MG63 (cell line): ENCODE measurements at regions not wholly inside any gene's neighbourhood (a gene's known extent, or its start where the extent isn't known, plus 50 kb on each side); places are given as distances from the start of the nearest gene placed in this dataset.

ENCODE experiments used
- DNase-seq: peaks from one replicate; pipeline ENCODE4 v3.0.0-alpha.2; 2020
- H3K27me3 ChIP-seq: fragments of 250-450 bp; sonication (Bioruptor Pico); 2 replicates; pipeline ENCODE4 v1.5.1; 2020; ENCODE audit warnings: mild to moderate bottlenecking, moderate library complexity
- H3K36me3 ChIP-seq: fragments of 250-450 bp; sonication (Bioruptor Pico); 2 replicates; pipeline ENCODE4 v1.5.1; 2020; ENCODE audit warnings: mild to moderate bottlenecking, moderate library complexity
- H3K4me3 ChIP-seq: fragments of 250-450 bp; sonication (Bioruptor Pico); 2 replicates; pipeline ENCODE4 v1.5.1; 2020; ENCODE audit warnings: mild to moderate bottlenecking, moderate library complexity
- H3K9me3 ChIP-seq: fragments of 250-450 bp; sonication (Bioruptor Pico); 2 replicates; pipeline ENCODE4 v1.5.1; 2020; ENCODE audit warnings: mild to moderate bottlenecking, moderate library complexity

DNA sequence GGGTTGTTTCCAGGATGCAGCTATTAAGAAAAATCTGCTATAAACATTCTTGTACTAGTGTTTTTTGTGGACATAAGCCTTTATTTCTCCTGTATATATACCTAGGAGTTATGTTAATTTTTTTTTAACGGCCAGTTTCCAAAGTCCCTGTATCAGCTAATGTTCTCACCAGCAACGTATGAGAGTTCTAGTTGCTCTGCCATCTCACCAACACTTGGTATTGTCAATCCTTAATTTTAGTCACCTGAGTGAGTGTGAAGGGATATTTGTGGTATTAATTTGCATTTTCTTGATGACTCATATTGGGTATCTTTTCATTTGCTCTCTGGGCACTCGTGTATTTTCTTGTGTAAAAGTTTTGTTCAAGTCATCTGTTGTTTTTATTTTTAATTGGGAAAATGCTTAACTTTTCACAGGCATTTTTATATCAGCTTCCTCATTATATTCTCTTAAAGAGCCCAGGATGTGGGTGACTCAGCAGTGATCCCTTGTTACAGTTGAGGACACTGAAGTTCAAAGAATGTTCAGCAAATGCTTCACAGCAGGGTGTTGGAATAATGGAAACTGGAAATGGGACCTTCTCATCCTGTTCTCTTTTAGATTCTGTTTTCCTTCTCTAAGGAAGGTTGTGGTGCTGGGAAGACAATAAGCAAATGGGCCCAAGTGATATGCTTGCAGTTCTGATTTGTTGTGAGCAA is 176.3 kb upstream of the PRNP start:
- Histone ChIP-seq H3K9me3 (no peaks in the 10 kb centered on the region), H3K36me3 (no peaks in the 10 kb centered on the region), H3K27me3 (no peaks in the 10 kb centered on the region), H3K4me3 (no peak overlapping the region)
- DNase-seq, result peak; percentile 2

- H3K4me3 ChIP-seq, result no peak overlapping the region
- no peaks in the 10 kb centered on the region for H3K36me3 ChIP-seq
- no peaks in the 10 kb centered on the region for H3K27me3 ChIP-seq
These were observed 177.5 kb upstream of the PRNP start for GRCh38 chr20:4508773-4509172.

GRCh38 chr20:4507288-4507719 is 179.0 kb upstream of the PRNP start:
- no peak for DNase-seq
- H3K36me3 ChIP-seq, result no peaks in the 10 kb centered on the region

More at GRCh38 chr20:4508773-4509172, 177.5 kb upstream of the PRNP start:
- H3K9me3 ChIP-seq, result no peaks in the 10 kb centered on the region
- DNase-seq, result no peak

GRCh38 chr20:4504814-4505213 is 181.4 kb upstream of the PRNP start:
- H3K9me3 ChIP-seq, result no peaks in the 10 kb centered on the region
- H3K27me3 ChIP-seq, result no peaks in the 10 kb centered on the region
- H3K36me3 ChIP-seq, result no peaks in the 10 kb centered on the region
- no peak overlapping the region for H3K4me3 ChIP-seq
- no peak for DNase-seq

More at GRCh38 chr20:4507288-4507719, 179.0 kb upstream of the PRNP start:
- H3K9me3 ChIP-seq, result no peaks in the 10 kb centered on the region
- no peaks in the 10 kb centered on the region for H3K27me3 ChIP-seq
- no peak overlapping the region for H3K4me3 ChIP-seq

- Histone ChIP-seq H3K4me3 (no peak overlapping the region), H3K27me3 (no peaks in the 10 kb centered on the region), H3K9me3 (no peaks in the 10 kb centered on the region), H3K36me3 (no peaks in the 10 kb centered on the region)
- no peak for DNase-seq
These were observed 183.5 kb upstream of the PRNP start for GRCh38 chr20:4502756-4503155.

- H3K27me3 ChIP-seq, result no peaks in the 10 kb centered on the region
- no peaks in the 10 kb centered on the region for H3K9me3 ChIP-seq
- no peak overlapping the region for H3K4me3 ChIP-seq
- DNase-seq, result no peak
- no peaks in the 10 kb centered on the region for H3K36me3 ChIP-seq
These were observed 192.9 kb upstream of the PRNP start for GRCh38 chr20:4493386-4493785.

GRCh38 chr20:4491643-4492042 is 194.6 kb upstream of the PRNP start:
- H3K9me3 ChIP-seq, result no peaks in the 10 kb centered on the region
- no peaks in the 10 kb centered on the region for H3K27me3 ChIP-seq
- no peak for DNase-seq
- H3K36me3 ChIP-seq, result no peaks in the 10 kb centered on the region
- no peak overlapping the region for H3K4me3 ChIP-seq

DNA sequence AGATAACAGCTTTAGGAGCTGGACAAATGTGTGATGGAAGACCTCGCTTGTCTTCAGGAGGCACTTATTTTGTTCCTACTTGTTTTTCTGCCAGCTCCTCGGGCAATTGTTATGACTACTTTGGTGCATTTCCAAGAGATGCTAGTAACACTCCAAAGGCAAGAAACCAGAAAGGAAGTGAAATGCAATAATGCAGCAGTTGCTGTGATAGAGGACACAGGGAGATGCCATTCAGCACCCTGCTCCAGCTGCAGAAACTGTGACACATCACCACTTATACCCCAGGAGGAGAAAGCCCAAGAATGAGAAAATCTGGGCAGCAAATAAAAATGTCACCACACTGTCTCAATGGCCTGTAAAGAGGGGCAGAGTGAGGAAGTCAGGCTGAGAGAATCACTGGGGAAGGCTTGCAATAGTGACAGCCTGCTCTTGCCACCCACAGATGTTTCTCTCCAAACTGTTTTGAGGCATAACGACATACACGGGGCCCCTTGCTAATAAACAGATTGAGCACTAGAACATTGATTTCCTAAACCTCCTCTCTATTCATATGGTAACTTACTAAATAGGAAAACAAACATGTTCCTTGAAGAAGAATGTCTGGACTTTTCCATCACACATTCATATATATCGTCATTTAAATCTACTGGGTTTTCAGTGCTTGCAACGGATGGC is 195.5 kb upstream of the PRNP start:
- no peaks in the 10 kb centered on the region for H3K27me3 ChIP-seq
- no peaks in the 10 kb centered on the region for H3K9me3 ChIP-seq
- H3K4me3 ChIP-seq, result no peak overlapping the region
- DNase-seq, result peak; percentile 1
- no peaks in the 10 kb centered on the region for H3K36me3 ChIP-seq

DNA sequence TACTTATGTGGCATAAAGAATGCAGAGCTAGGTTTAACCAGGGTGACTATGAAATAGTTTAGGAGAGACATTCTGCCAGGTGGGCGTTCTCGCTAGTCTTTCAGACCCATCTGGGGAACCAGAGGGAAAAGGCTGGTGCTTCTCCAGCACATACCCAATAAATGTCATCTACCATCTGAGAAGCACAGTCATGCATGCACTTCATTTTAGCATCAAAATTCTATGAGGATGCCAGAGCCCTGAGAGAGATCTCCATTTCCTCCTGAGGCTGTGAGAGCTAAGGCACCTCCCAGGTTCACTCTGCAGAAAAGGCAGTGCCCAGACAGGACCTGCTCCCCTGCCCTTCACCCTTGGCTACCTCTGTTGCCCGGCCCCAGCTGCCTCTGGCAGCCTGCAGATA is 196.2 kb upstream of the PRNP start:
- Histone ChIP-seq H3K4me3 (no peak overlapping the region), H3K9me3 (no peaks in the 10 kb centered on the region), H3K36me3 (no peaks in the 10 kb centered on the region), H3K27me3 (no peaks in the 10 kb centered on the region)
- no peak for DNase-seq

DNA sequence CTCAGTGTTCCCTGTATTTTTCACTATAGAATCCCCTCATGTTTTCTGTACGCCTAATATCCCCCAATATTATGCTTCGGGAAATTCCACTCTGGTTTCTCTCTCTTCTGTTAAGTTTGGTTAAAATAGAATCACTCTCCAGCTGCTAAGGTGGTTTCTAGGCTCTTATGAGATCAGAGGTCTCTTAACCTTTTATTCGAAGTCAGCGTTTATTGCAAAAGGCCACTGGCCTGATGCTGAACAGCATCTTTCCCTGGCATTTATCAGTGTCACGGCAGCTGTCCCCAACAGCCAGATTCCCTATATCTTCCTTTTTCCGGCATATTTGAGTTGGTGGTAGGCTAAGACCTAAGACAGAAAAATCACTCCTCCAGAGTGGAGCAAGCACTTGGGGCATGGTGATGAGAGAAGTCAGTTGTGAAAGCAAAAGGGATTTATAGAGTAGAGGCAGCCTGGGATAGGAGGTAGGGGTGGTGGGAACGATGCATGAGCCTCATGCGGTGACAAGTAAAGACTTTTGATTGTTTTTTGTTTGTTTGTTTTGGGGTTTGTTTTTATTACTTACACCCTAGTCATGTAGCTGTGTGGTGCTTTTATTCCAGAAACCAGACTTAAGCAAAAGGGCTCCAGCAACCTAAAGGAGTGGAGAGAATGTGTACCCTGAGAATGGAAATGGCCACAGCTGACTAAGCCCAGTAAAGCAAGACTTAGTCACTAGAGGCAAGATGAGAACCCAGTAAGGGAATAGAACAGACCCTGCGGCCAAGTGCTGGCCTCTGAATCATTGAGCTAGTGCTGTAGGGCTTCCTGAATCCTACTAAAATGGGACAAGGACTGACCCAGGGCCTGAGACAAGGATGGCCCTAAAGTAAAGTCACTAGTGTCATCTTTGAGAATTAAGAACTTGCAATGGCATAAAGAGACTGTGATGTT is 197.6 kb upstream of the PRNP start:
- peak; percentile 49 for DNase-seq
- no peaks in the 10 kb centered on the region for H3K36me3 ChIP-seq
- no peak overlapping the region for H3K4me3 ChIP-seq
- H3K9me3 ChIP-seq, result no peaks in the 10 kb centered on the region
- no peaks in the 10 kb centered on the region for H3K27me3 ChIP-seq

- no peak overlapping the region for H3K4me3 ChIP-seq
- no peaks in the 10 kb centered on the region for H3K27me3 ChIP-seq
- H3K36me3 ChIP-seq, result no peaks in the 10 kb centered on the region
- H3K9me3 ChIP-seq, result no peaks in the 10 kb centered on the region
- no peak for DNase-seq
These were observed 201.8 kb upstream of the PRNP start for GRCh38 chr20:4484379-4484997.

GRCh38 chr20:4483961-4484360 is 202.3 kb upstream of the PRNP start:
- no peaks in the 10 kb centered on the region for H3K9me3 ChIP-seq
- DNase-seq, result no peak

GRCh38 chr20:4483486-4483885 is 202.8 kb upstream of the PRNP start:
- no peaks in the 10 kb centered on the region for H3K36me3 ChIP-seq
- no peaks in the 10 kb centered on the region for H3K27me3 ChIP-seq
- DNase-seq, result no peak
- no peaks in the 10 kb centered on the region for H3K9me3 ChIP-seq
- H3K4me3 ChIP-seq, result no peak overlapping the region

More at GRCh38 chr20:4483961-4484360, 202.3 kb upstream of the PRNP start:
- Histone ChIP-seq H3K27me3 (no peaks in the 10 kb centered on the region), H3K36me3 (no peaks in the 10 kb centered on the region), H3K4me3 (no peak overlapping the region)

DNA sequence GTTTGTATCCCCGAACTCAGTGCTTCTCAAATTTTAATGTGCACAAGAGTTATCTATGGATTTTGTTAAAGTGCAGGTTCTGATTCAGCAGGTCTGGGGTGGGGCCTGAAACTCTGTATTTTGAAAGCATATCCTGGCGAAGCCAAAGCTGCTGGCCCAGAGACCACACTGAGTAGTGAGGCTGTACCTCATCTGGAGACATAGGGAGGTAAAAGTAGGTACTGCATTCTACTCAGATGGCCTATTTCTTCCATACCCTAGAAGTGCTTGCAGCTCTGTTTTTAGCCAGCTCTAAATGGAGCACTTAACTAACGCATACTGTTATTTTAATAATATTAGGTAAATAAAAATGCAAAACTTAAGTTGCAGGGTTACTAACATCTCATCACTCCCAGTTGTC is 206.2 kb upstream of the PRNP start:
- no peak overlapping the region for H3K4me3 ChIP-seq
- no peak for DNase-seq
- no peaks in the 10 kb centered on the region for H3K27me3 ChIP-seq
- H3K36me3 ChIP-seq, result no peaks in the 10 kb centered on the region
- H3K9me3 ChIP-seq, result no peaks in the 10 kb centered on the region

DNA sequence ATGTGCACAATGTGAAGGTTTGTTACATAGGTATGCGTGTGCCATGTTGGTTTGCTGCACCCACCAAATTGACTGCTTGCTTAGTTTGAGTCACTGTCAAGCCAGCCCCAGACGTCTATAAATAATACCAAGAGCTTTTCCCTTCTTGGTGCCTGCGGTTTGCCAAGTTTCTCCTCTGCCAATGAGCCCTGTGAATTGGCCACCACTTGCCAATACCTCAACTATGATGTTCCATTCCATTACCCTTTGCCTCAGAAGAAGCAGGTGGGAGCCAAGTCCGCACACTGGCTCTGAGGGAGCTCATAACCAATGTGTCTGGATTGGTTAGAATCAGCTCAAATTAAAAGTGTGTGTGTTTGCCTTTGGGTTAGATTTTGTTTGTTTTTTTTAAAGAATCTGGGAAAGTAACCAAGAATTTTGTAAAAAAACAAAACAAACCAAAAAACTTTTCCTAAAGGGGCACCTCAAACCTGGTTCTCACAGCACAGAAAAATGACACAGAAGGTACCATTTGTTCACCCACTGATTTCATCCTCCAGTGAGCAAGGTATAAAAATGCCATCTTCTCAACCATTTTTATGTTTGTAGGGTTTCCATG is 209.3 kb upstream of the PRNP start:
- Histone ChIP-seq H3K27me3 (no peaks in the 10 kb centered on the region), H3K9me3 (no peaks in the 10 kb centered on the region), H3K4me3 (no peak overlapping the region), H3K36me3 (no peaks in the 10 kb centered on the region)
- DNase-seq, result peak; percentile 79

DNA sequence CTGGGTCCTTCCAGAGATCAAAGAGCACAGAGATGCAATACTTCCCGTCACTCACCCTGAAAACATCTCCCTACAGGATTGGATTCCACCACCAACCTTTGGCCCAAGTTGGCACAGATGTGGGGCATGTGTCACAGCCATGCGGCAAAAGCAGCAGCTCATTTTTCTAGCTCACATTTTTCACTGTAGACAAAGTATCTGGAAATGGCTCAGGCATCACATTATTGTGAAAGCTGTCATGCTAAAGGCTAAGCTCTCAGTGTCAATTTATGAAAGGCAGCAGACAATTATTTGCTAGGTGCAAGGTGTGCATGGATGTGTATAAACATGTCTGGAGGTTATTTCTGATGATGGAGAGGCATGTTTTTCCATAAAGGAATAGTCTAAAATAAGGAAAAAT is 213.3 kb upstream of the PRNP start:
- H3K36me3 ChIP-seq, result no peaks in the 10 kb centered on the region
- no peak overlapping the region for H3K4me3 ChIP-seq
- no peaks in the 10 kb centered on the region for H3K9me3 ChIP-seq
- DNase-seq, result peak; percentile 72
- no peaks in the 10 kb centered on the region for H3K27me3 ChIP-seq
